ENCODE measurements at regions not wholly inside any gene's neighbourhood (a gene's known extent, or its start where the extent isn't known, plus 50 kb on each side); places are given as distances from the start of the nearest gene placed in this dataset.
"Not testable (repeated sequence)": the region's sequence is repeated elsewhere in the genome, so short reads cannot be mapped to it uniquely, and the experiment has no call there.

DNA sequence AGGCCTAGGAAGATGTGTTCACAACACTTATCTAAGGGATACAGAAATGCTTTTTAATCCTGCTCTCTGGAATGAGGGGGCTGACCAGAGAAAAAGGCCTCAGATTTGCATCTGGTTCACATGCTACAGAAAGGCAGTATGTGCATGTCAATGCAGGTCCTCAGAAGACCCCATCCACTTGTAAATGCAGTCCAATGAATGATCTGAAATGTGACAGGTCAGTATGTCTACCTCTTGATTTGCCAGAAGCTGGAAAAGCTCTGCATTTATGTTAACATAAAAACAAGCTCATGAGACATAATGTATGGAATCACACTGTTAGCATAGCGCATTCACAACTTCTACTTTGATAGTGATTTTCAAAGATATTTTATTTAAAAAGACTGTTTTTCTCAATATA lies 367.4 kb upstream of the CHORDC1 start:
- no peak for DNase-seq

DNA sequence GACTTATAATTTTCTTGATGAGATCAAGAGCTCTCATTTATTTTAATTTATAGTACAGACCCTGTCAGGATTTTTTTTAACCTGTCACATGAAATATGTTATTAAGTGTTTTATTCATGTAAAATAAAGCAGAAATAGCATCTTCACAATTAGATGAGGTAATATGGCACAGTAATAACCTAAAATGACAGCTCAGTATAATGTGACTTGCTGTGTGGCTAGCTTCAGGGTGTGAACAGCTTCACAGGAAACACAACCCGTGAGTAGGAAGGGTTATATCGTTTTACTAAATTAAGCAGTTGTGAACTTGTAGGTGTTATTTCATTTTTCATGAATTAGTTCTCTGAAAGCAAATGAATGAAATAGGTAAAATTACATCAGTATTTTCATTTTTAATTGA lies 366.9 kb upstream of the CHORDC1 start:
- DNase-seq = no peak

DNA sequence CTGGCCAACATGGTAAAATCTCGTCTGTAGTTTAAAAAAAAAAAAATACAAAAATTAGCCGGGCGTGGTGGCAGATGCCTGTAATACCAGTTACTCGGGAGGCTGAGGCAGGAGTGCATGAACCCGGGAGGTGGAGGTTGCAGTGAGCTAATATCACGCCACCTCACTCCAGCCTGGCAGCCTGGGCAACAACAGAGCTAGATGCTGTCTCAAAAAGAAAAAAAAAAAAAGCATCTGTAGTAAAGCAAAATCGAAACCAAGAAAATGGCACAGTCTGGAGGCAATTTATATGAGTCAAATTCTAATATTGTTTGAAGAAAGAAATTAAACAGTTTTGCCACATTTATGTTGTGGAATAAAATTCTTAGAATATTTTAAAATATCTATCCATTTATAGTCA lies 365.0 kb upstream of the CHORDC1 start:
- no peak for DNase-seq

DNA sequence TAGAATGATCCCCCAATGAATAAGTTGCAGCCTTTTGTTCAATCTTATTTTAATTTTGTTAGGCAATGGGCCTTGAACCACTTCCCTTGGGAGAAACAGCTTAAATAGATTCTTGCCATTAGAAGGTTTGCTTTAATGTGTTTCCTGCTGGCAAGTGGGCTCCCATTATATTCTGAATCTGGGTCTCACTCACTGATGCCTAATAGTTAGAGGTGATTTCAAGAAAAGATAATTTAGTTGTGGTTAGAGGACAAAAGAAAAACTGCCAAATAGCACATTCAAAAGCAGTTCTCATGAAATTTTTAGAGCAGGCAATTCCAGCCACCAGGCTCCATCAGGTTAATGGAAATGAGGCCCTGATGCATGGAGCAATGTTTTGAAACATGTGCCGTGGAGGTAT lies 362.6 kb upstream of the CHORDC1 start:
- no peak for DNase-seq

DNA sequence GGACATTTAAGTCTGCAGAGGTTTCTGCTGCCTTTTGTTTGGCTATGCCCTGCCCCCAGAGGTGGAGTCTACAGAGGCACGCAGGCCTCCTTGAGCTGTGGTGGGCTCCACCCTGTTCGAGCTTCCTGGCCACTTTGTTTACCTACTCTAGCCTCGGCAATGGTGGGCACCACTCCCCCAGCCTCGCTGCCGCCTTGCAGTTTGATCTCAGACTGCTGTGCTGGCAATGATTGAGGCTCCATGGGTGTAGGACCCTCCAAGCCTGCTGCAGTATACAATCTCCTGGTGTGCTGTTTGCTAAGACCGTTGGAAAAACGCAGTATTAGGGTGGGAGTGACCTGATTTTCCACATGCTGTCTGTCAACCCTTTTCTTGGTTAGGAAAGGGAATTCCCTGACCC lies 360.1 kb upstream of the CHORDC1 start:
- DNase-seq = not testable (repeated sequence)

DNA sequence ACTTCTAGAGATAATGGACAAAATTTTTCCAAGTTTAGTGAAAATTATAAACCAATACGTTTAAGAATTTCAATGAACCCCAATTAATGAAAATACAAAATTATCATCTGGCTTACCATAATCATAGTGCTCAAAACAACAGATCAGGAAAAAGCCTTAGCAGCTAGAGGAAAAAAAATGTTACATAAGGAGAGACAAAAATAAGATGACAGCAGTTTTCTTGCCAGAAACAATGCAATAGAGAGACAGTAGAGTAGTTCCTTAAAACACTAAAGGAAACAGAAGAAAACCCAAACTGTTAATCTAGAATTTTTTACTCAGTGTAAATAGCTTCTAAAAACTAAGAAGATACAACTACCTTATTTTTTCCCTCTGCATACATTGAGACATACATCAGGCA lies 341.7 kb upstream of the CHORDC1 start:
- DNase-seq = no peak

DNA sequence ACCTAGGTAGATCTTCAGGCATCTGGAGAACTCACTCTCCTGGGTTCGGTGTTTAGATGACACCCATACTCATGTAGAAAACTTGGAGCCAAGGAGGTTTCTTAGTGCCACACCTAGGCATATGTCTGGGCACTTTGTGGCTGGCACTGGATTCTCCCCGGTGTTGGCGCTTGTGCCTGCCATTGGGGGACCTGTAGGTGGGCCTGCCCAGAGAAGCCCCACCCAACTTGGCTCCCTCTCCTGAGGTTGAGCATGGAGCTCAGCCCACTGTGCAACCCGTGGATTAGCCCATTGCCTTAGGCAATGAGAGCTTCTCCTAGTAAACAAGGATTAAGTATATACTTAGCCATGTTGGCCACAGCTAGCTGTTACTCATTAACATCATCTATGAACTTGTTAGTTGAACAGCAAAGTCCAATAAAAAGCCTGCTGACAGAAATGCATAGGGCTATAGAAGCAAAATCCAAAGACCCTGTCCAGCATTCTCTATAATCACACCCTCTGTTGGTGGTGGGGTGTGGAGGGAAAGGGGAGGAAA lies 335.5 kb upstream of the CHORDC1 start:
- no peak for DNase-seq

DNA sequence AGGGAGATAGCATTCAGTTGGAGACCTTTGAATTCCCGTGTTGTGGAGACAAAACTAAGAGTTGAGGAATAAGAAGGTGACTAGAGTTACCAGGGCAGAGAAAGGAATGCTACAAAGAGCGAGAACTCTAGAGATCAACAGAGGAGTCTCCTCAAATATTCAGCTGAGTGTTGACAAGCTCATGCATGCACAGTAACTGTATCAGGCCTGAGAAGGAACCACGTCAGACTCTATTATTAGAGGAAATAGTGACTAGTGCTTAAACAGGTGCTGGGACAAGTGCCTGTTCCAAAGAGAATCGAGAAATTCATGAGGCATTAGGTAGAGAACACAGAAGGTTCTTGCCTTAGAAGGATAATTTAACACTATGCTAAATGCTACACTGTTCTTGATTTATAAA lies 333.8 kb upstream of the CHORDC1 start:
- DNase-seq = no peak

DNA sequence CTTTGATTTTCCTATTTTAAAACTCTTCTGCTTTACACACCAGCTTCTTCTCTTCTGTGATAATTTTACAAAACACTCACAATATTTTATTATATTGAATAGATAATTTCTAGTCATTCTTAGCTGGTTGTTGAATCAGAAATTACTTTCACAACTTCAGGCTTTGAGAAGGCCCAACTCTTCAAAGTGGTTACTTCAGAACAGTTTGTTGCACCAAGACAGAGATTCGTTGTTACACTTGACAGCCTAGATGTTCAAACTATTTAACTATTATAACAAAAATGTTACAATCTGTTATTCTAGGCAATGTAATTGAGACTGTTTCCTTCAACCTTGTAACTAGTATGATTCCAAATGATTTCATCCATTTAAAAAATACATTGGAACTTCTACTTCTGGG lies 333.2 kb upstream of the CHORDC1 start:
- no peak for DNase-seq

DNA sequence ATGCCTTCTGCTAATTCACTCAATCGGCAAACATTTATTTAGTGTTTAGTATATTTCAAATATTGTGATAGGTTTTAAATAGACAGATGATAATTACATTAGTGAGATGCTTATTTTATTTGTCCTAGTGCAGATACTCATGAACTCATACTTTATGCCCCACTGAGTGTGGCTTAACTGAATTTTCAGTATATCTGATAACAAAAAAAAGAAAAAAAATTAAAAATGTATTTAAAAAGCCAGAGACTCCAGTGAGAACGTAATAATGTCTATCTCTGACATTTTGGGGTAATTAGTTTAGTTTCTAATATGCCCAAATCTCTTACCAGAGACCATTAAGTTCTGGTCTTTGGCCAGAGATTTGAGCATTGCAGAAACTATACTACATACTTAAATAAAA lies 332.6 kb upstream of the CHORDC1 start:
- DNase-seq = no peak

DNA sequence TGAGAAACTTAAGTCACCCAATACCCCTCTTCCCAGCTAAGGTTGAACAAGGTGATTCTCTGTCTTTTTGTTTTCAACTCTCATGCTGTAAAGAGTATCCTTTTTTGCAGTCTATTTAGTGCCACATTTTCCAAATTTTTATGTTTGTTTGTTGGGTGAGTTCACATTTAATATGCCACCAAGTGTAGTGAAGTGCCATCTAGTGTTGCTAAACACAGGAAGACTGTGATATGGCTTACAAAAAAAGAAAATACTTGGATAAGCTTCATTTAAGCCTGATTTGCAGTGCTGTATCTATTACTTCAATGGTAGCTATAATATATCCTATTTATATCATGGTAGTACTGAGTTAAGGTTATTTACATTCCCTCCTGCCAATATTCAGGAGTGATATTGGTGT lies 319.2 kb upstream of the CHORDC1 start:
- no peak for DNase-seq

DNA sequence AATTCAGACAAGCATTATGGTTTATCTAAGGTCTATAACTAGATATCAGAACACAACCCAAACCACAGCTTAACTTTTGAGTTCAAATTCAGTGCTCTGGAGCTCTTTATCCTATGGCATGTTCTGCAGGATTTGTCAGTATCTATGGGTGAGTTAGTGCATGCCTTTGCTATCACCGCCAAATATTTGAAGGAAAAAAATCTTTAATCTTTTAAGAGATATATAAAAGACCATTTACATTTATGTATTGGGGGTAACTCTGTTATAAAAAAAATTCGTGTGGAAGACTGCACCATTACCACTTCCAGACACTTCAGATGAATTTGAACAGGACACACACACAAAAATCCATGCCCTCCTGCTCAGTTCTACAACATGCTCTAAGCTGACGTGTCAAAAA lies 313.5 kb upstream of the CHORDC1 start:
- DNase-seq = no peak

DNA sequence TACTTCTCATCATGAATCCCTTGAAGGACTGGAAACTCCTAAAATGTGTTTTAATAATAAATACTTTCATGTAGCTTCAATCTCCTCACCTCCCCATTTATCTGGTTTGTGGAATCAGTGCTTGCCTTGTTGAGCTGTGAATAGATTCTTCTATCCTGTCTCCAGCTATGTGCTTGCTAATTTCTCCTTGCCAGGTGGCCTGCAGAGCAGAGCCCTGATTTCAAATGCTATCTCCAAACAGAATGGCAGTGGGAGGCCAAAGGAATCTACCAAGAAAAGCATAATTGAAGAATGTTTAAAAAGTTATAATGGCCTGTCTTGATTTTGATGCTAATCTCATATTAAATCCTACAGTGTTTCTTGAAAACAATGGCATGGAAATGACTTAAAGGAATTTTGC lies 309.3 kb upstream of the CHORDC1 start:
- no peak for DNase-seq

DNA sequence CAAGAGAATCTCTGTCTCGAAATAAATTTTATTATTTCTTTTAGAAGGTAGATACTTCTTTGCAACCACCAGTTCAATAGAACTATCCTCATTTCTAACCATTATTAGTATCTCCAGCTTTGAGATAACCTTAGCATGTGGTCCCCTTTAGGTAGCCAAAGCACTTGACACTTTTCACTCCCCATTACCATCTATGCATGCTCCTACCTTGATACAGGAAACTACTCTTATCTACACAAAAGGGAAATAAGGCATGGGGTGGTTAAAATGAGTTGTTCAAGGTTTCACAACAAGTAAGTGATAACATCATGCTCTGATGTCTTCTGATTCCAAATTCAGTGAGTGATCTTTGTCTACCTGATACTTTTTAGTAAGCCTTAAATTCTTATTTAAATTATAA lies 308.2 kb upstream of the CHORDC1 start:
- DNase-seq = peak; percentile 3

DNA sequence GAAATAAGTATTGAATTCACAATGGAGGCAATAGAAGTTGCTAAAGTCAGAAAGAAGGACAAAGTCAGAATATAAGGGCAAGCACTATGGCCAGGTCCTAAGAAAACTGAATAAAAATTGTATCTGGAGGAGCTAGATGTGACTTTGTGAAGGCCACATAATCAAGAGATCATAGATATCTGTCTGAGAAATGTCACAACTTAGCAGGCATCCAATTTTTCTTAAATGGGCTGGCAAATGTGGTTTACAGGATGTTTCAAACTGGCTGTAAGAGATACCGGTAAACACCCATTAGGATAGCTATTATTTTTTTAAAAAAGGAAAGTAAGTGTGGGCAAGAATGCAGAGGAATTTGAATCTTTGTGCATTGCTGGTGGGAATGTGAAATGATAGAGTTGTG lies 303.1 kb upstream of the CHORDC1 start:
- no peak for DNase-seq

DNA sequence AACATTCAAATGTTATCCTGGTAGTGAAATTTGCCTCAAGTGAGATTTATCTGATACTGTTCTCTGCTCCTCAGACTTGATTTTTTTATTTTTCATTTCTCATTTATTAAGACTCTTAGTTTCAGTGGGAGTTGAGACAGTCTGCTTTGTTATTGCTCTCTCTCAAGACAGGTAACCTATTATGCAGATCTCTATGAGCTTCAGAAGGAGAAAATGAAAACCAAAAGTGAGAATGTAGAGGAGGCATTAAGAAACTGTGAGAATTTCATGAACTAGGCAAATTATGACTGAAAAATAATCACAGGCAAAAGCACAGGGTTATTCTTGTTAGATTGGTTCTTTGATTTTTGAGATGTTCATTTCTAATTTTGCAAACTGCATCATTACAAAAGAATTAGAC lies 290.0 kb upstream of the CHORDC1 start:
- DNase-seq = no peak

DNA sequence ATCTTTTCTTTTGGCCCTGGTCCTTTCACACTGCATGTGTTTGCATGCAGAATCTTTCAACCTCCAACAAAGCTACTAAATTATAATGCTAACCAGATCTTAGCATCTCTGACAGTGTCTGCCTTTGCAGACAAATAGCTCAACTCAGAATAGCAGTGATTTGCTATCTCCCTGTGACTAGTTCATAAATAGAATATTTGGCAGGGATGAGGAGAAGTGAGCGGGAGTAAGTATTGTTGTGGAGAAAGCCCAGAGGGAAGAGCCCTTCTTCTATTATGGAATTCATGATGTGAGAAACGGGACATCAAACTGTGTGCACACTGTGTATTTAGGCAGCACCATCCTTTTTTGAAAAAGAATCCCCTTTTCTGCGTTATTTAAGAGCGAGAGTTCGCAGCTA lies 288.0 kb upstream of the CHORDC1 start:
- DNase-seq = no peak

DNA sequence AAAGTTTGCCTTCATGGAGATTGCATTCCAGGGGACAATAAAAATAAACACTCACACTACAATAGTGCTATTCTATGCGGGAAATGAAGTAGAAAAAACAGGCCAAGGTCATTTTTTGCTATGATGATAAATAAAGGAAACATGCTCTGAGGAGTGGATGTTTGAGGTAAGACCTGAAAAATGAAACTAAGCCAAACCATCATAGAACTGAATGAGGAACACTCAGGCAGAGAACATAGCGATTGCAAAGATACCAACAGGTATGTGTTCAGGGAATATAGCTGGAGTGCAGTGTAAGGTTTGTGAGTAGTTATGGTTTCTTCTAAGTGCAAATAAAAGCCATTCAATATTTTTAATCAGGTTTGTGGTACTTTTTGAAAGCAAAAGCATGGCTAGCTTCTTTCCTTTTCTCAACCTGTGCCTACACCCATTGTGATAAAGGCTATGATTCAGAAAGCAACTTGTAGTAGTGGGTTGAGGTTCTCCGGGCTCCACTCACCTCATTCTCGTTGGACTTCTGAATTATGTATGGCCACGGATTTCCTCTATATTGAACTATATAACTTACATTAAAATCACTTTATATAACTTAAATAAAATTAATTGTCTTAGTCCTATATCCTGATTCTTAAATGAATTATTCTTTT lies 278.2 kb upstream of the CHORDC1 start:
- DNase-seq = no peak

DNA sequence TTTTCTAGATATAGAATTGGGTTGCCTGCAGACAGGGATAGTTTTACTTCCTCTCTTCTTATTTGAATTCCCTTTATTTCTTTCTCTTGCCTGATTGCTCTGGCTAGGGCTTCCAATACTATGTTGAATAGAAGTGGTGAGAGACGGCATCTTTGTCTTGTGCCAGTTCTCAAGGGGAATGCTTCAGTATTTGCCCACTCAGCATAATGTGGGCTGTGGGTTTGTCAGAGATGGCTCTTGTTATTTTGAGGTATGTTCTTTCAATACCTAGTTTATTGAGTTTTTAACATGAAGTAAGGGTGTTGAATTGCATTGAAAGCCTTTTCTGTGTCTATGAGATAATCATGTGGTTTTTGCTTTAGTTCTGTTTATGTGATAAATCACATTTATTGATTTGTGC lies 273.9 kb upstream of the CHORDC1 start:
- DNase-seq = no peak

DNA sequence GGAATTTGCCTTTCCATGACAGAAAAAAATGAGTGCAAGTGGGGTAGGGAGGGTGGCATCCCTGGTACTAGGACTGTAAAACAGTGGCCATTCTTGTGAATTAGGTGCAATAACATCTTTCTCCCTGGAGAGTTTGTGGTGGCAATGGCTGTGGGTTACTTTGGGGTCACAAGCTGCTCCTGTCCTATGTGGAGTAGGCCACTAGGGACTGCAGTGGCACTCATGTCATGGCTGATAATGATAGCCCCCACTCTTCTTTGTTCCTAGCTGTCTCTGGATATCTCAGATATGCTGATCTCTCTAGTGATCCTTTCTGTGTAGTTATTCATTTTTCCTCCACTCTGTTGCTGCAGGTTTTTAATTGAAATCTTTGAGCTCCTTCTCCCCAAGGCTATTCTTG lies 270.5 kb upstream of the CHORDC1 start:
- no peak for DNase-seq

DNA sequence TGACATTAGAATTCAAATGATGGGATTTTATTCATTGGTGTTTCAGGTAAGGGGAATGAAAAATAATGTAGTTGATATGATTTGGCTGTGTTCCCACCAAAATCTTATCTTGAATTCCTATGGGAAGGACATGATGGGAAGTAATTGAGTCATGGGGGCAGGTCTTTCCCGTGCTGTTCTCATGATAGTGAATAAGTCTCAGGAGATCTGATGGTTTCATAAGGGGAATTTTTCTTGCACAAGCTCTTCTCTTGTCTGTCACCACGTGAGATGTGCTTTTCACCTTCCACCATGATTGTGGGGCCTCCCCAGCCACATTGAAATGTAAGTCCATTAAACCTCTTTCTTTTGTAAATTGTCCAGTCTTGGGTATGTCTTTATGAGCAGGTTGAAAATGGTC lies 268.6 kb upstream of the CHORDC1 start:
- no peak for DNase-seq

DNA sequence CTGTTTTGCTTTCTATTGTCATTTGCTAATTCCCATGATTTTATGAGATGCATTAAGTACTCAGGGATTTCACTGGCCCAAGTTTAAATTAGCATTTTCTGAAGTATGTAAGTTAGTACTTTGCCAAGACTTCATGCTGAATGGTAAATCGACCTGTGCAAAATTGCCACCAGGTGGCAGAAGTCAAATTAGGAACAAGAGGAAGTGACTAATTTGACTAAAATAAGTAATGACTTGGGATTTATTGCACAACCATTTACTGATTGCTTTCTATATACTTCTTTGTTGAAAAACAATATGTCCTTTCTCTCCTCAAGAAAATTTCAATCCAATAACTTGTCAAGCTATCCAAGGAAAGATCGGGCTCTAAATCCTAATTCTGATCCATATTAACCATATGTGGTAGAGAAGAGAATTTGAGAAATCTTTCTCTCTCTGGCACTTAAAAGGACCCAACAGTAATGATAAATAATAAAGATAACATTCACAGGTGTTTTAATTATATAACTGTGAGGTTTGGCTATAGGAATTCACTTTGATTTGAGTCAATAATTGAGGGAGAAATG lies 253.7 kb upstream of the CHORDC1 start:
- peak; percentile 75 for DNase-seq

DNA sequence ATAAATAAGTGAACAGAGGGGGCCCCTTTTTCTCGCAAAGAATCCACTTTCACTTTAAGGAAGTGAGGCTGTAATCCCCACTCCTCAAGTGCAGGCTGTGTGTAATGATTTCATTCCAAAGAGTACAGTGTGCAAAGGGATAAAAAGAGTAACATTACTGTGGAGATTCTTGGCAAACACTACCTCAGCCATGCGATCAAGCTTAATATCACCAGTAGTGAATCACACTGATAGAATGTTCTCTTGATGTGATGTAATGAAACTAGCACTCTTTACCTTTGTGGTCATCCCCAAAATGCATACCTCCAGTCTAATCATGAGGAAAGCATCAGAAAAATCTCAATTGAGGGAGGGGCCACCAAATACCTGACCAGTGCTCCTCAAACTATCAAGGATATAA lies 246.1 kb upstream of the CHORDC1 start:
- DNase-seq = no peak

DNA sequence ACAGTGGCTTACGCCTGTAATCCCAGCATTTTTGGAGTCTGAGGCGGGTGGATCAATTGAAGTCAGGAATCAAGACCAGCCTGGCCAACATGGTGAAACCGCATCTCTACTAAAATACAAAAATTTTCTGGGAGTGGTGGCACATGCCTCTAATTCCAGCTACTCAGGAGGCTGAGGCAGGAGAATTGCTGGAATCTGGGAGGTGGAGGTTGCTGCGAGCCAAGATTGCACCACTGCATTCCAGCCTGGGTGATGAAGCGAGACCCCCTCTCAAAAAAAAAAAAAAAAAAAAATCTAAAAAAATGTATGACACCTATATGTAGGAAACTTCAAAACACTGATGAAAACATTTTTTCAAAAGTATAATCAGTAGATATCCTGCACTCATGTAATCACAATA lies 242.7 kb upstream of the CHORDC1 start:
- no peak for DNase-seq

DNA sequence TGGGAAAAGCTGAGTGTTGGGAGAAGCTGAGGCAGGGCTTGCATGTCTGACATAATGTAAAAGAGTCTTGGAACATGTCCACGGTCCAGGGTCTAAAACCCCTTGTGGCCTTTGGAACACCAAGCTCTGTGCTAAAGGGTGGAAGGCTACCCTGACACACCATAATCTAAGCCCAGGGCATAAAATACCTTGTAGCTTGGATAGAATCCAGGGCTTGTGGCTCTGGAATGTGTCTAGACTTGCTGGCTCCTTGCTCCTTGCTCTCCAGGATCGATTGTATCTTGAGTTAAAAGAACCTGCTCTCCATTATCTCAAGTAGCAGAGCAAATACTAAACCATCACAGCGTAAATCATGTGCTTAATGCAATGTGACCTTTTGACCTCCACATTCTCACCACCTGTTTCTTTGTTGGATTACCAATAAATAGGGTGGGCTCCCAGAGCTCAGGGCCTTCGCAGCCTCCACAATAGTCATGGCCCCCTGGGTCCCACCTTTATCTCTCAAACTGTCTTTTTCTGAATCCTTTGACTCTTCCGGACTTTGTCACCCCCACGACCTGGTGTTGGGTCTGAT lies 232.6 kb upstream of the CHORDC1 start:
- DNase-seq = not testable (repeated sequence)
